H7 (cell line): ENCODE measurements at regions not wholly inside any gene's neighbourhood (a gene's known extent, or its start where the extent isn't known, plus 50 kb on each side); places are given as distances from the start of the nearest gene placed in this dataset.
A peak's percentile ranks its signal among the peaks of the same experiment; 100 is the strongest.

Source experiments
- DNase-seq: peaks from one replicate; pipeline ENCODE4 v3.0.0; 2012
- H3K27me3 ChIP-seq: 2 replicates; pipeline ENCODE4 v1.6.0; 2011; ENCODE audit warnings: mild to moderate bottlenecking, low read length; ENCODE audit not compliant: control insufficient read depth, insufficient read depth
- H3K36me3 ChIP-seq: replicated peaks from 2 replicates; pipeline ENCODE4 v1.5.1; 2011; ENCODE audit warnings: low read length; ENCODE audit not compliant: control insufficient read depth, insufficient read depth
- H3K4me3 ChIP-seq: 2 replicates; pipeline ENCODE4 v1.5.1; 2011; ENCODE audit warnings: low read depth, mild to moderate bottlenecking, control low read depth, low read length, moderate library complexity; ENCODE audit not compliant: insufficient read depth

GRCh38 chr3:24608701-24609390 lies 114.2 kb upstream of the THRB start:
- no peak overlapping the region for H3K4me3 ChIP-seq
- no peaks in the 10 kb centered on the region for H3K27me3 ChIP-seq
- H3K36me3 ChIP-seq: no peaks in the 10 kb centered on the region
- DNase-seq: no peak

GRCh38 chr3:24614359-24614758 lies 119.7 kb upstream of the THRB start:
- H3K36me3 ChIP-seq: no peaks in the 10 kb centered on the region
- no peak overlapping the region for H3K4me3 ChIP-seq
- no peaks in the 10 kb centered on the region for H3K27me3 ChIP-seq
- no peak for DNase-seq

- Histone ChIP-seq H3K4me3 (no peak overlapping the region), H3K27me3 (no peaks in the 10 kb centered on the region), H3K36me3 (no peaks in the 10 kb centered on the region)
- DNase-seq: no peak
Measured at GRCh38 chr3:24615177-24615576, 120.5 kb upstream of the THRB start.

DNA sequence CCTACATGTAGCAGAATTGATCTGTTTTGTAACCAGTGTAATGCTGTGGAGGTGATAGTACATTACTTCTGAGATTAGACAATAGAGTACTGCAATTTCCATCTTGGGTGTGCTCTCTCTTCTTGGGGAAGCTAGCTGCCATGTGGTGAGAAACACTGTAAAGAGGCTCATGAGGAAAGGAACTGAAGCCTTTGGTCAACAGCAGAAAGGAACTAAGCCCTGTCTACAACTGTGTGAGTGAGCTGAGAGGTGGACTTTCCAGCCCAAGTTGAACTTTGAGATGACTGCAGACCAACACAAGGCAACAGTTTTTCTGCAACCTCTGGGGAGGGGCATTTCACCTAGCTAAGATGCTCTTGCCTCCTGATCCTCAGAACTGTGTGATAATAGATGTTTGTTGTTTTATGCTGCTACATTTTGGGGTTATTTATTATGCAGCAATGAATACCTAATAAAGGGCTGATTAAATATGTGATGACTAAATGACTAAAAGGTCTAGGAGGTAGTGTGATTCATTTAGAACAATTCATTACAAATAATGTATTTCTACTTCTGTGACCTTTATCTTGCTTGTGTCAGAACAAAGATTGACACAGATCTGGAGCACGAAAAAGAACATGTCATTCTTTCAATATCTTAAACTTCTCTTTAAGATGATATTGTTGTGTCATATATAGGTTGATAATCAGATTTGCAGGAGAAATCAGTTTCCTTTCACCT lies 121.6 kb upstream of the THRB start:
- Histone ChIP-seq H3K36me3 (no peaks in the 10 kb centered on the region), H3K4me3 (no peak overlapping the region), H3K27me3 (no peaks in the 10 kb centered on the region)
- no peak for DNase-seq

DNA sequence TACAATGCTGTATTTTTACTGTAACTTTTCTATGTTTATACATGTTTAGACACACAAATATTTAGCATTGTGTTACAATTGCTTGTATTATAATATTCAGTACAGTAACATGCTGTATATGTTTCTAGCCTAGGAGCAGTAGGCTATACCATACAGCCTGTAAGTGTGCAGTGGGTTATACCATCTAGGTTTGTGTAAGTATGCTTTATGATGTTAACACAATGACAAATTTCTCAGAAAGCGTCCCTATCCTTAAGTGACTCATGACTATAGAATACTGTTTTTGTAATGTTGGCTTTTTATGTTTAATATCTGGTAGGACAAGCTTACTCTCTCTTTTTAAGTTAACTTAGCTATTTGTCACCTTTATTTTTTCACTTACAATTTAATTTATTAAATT lies 127.5 kb upstream of the THRB start:
- Histone ChIP-seq H3K27me3 (no peaks in the 10 kb centered on the region), H3K4me3 (no peak overlapping the region), H3K36me3 (no peaks in the 10 kb centered on the region)
- DNase-seq: no peak

- DNase-seq: no peak
- Histone ChIP-seq H3K4me3 (no peak overlapping the region), H3K36me3 (no peaks in the 10 kb centered on the region), H3K27me3 (no peaks in the 10 kb centered on the region)
Measured at GRCh38 chr3:24622696-24623225, 128.1 kb upstream of the THRB start.

DNA sequence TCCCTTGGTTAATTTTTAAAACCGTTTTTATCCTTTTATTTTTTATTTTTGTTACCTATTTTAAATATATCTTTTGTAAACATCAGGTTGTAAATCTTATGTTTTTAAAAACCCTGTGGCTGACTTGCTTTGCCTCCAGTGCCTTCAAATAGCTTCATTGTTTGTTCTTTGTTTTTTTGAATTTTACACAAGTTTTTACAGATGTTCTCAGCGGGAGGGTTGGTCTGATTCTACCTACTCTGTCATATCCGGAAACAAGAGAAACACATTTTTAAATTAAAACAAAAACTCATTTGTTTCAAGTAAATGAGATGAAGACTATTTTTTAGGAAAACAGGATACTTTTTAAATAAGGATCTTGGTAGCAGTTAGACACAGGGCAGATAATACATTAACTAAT lies 129.0 kb upstream of the THRB start:
- no peak for DNase-seq
- no peak overlapping the region for H3K4me3 ChIP-seq
- no peaks in the 10 kb centered on the region for H3K27me3 ChIP-seq
- no peaks in the 10 kb centered on the region for H3K36me3 ChIP-seq

GRCh38 chr3:24624938-24625681 lies 130.5 kb upstream of the THRB start:
- no peak overlapping the region for H3K4me3 ChIP-seq
- DNase-seq: no peak
- H3K36me3 ChIP-seq: no peaks in the 10 kb centered on the region
- no peaks in the 10 kb centered on the region for H3K27me3 ChIP-seq

- no peaks in the 10 kb centered on the region for H3K36me3 ChIP-seq
- H3K27me3 ChIP-seq: no peaks in the 10 kb centered on the region
- H3K4me3 ChIP-seq: no peak overlapping the region
- DNase-seq: no peak
Measured at GRCh38 chr3:24628523-24629258, 134.0 kb upstream of the THRB start.

DNA sequence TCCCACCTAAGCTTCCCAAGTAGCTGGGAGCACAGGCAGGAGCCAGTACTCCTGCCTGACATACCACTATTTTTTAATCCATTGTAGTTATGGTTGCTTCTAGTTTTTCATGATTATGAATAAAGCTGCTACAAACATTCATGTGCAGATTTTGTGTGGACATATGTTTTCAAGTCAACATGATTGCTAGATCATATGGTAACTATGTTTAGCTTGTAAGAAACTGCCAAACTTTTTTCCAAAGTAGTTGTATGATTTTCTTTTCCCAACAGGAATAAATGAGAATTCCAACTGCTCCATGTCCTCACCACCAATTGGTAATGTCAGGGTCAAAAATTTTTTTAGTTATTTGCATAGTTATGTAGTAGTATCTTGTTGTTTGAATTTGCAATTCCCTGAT lies 136.8 kb upstream of the THRB start:
- H3K4me3 ChIP-seq: no peak overlapping the region
- H3K36me3 ChIP-seq: no peaks in the 10 kb centered on the region
- H3K27me3 ChIP-seq: no peaks in the 10 kb centered on the region
- no peak for DNase-seq

DNA sequence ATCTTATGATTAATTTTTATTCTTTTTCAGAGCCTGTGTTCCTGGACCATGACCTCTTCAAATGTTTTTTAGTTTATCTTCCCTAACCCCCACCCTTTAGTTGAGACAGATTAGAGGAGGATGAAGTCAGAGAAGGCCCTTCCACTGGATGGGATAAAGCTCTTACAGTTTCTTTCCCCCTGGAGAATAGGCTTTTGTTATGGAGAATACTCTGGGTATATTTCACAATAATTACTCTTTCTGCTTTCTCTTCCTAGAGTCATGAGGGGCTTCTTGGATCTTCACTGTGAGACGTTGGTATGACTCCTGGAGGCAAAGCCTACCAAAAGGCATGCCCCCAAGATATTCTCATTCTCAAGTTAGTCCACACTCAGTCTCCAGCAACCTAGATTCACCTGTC lies 144.4 kb upstream of the THRB start:
- DNase-seq: no peak
- Histone ChIP-seq H3K27me3 (no peaks in the 10 kb centered on the region), H3K4me3 (no peak overlapping the region)

DNA sequence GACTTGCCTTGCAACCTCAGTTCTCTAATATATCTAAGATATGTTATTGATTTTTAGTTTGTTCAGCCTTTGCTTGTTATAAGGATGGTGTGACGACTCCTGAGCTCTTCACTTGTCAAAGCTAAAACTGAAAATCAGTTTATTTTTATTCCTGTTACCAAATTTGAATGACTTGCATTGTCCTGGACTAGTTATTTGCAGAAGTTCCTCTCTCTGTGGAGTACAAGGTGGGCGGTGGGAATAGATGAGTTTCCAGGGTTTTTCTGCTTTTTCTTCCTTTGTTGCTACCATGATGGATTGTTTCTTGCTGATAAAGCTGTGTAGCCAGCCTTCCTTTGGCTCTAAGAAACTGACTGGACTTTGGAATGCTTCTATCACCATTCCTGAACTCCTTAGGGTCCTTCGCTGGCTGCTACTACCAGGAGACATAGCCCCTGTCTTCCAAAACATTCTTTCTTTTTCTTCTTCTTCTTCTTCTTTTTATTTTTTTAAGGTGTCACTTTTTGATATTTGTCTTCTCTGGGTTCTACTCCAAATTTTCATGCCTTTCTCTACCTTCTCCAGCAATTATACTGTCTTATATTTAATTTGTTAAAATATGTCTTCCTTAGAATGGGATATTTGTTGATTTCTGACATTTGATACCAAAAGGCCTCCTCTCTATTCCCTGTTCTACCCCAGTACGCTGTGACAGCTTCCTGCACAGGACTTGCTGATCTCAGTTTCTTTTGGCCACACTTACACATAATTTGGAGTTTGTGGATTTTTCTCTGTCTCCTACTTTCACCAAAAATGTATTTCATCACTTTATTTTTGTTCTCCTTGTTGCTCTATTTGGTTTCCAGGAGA lies 145.1 kb upstream of the THRB start:
- Histone ChIP-seq H3K27me3 (no peaks in the 10 kb centered on the region), H3K4me3 (no peak overlapping the region), H3K36me3 (no peaks in the 10 kb centered on the region)
- DNase-seq: no peak

More for the DNA sequence above, 144.4 kb upstream of the THRB start:
- no peaks in the 10 kb centered on the region for H3K36me3 ChIP-seq

DNA sequence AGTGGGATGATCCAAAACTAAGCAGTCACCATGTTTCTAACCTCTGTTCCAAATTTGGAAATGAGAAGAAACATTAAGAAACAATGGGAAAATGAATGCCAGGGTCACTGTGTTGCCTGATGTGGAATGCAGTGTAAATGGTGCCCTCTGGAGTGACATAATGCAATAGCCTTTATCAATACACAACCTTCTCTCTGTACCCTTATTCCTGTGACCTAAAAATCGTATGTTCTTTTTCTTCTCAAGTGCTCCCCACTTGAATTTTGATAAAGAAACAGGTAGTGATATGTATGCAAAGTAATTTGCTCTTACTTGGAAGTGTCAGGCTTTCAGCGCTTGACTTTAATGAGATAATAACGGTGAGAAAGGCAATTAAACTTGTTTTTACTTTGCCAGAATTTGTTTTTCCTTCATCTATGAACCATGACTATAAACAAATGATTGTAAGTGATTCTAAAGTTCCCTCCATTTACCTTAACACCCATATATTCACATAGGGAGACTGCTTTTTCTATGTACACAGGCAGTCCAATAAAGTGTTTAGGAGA lies 145.8 kb upstream of the THRB start:
- H3K4me3 ChIP-seq: no peak overlapping the region

More for the DNA sequence above, 145.8 kb upstream of the THRB start:
- no peaks in the 10 kb centered on the region for H3K27me3 ChIP-seq
- no peaks in the 10 kb centered on the region for H3K36me3 ChIP-seq
- DNase-seq: peak; percentile 14
